OCI-LY7 (cell line): ENCODE measurements at regions not wholly inside any gene's neighbourhood (a gene's known extent, or its start where the extent isn't known, plus 50 kb on each side); places are given as distances from the start of the nearest gene placed in this dataset.

ENCODE experiments used
- CTCF ChIP-seq: fragments of 200-600 bp; sonication (generic); conservative IDR thresholded peaks from 2 replicates; pipeline ENCODE4 v1.5.1; 2014; ENCODE audit warnings: mild to moderate bottlenecking, antibody characterized with exemption, low read length, moderate library complexity, mixed read lengths
- EZH2phosphoT487 ChIP-seq: fragments of 200-600 bp; sonication (generic); IDR thresholded peaks from 2 replicates; pipeline ENCODE4 v1.6.1; 2018; ENCODE audit warnings: low read depth, borderline replicate concordance, mild to moderate bottlenecking, mixed run types, antibody characterized with exemption, low read length, moderate library complexity, mixed read lengths

- TF ChIP-seq CTCF (no peak), EZH2phosphoT487 (no peak)
Observed at GRCh38 chr2:144708626-144709025, 188.7 kb upstream of the ZEB2 start.
